ENCODE measurements at regions not wholly inside any gene's neighbourhood (a gene's known extent, or its start where the extent isn't known, plus 50 kb on each side); places are given as distances from the start of the nearest gene placed in this dataset.
"Not testable (repeated sequence)": the region's sequence is repeated elsewhere in the genome, so short reads cannot be mapped to it uniquely, and the experiment has no call there.

DNA sequence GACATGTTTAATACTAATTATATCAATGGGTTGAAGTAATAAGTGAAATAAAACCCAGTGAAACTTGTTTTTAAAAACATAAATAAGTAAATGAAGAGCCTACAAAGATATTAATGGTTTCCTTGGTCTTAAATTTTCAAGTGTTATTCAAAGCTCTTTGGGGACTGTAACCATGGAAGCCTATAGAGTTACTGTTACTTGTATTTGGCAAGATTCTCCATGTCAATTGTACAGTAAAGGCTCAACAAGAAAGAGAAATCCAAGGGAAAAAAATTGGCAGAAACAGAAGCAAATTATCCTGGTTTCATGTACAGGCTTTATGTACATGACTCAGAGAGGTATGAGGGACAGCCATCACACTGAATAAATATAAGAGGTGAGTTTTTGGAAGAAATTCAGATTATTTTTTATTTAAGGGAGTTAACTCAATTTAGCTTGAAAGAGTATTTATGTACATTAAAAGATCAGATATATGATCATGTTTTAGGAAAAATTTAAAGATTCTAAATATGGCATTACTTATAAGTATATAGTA is 151.1 kb upstream of the HMGA2 start:
- in situ Hi-C loops (cut with HindIII; ENCODE audit: low sequenced_read_pairs) = no loop called here

DNA sequence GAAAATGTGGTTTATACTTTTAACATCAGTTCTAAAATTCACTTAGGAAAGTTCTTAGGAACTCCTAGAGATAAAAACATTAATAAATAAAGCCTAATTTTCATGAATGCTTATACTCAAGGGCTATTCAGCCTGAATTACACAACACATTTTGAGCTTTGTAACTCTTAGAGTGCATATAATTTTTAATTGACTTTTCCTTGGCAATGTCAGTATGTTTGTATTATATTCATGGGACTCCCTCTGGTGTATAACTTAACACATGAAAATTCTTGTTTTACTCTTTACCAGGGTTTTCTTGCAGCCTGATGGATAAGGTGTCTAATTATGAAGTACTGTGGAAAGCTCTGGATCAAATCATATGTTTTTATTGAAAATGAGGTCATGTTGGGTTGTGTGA is 150.6 kb upstream of the HMGA2 start:
- in situ Hi-C loops (cut with HindIII; ENCODE audit: low sequenced_read_pairs) = no loop called here

DNA sequence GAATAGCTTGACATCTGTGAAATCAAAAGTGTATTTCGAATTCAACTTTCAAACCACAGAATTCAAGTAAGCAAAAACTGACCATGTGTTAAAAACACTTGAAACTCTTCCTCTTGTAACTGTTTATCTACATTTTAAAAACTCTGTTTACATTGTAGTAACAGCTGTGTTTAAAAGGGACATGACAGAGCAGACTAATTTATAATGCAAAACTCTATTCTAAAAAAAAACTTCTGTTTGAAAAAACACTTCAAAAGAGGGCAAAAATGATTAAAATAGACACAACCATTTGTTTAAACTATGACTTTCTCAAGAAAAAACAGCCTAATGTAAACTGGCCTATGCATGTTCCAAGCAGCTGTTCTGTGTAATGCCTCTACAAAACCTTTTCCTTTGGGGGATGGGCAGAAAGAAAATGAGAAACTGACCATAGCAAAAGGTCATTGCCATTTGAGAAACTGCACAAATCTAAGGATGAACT is 149.1 kb upstream of the HMGA2 start:
- in situ Hi-C loops (cut with HindIII; ENCODE audit: low sequenced_read_pairs) = no loop called here

DNA sequence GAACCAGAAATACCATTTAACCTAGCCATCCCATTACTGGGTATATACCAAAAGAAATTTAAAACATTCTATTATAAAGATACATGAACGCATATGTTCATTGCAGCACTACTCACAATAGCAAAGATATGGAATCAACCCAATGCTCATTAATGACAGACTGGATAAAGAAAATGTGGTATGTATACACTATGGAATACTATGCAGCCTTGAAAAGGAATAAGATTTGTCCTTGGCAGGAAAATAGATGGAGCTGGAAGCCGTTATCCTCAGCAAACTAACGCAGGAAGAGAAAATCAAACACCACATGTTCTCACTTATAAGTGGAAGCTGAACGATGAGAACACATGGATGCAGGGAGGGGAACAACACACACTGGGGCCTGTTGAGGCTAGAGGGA is 146.1 kb upstream of the HMGA2 start:
- in situ Hi-C loops (cut with HindIII; ENCODE audit: low sequenced_read_pairs) = not testable (repeated sequence)

DNA sequence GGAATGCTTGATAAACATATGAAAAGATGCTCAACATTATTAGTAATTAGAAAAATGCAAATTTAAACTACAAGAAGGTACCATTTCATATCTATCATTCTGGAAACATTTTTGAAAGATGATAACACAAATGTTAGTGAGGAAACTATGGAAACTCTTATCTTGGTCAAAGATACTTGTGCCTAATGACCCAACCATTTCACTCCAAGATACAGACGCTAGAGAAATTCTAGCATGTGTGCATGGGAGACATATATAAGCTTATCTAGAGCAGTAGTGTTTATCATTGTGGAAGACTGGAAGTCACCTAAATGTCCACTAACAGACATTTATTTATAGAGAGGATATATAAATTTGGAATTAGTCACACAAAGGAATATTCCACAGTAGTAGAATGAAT is 143.1 kb upstream of the HMGA2 start:
- in situ Hi-C loops (cut with HindIII; ENCODE audit: low sequenced_read_pairs) = no loop called here

DNA sequence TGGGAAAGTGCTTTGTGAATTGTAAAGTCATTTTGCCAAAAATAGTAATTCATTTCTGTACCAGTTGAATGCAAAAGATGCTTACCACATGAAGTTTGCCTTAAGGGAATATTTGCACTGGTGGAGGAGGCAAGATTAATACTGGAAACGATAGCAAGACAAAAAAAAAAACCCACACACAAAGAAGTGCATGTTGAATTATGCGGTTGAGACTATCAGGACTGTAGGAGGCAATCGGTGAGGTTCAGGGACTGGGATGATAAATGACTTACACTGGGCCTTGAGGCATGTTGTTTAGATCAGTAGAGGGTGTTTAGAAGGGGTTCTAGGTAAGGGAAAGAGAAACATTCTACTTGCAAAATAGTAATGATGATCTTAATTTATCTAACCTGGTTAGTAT is 142.2 kb upstream of the HMGA2 start:
- in situ Hi-C loops (cut with HindIII; ENCODE audit: low sequenced_read_pairs) = no loop called here

DNA sequence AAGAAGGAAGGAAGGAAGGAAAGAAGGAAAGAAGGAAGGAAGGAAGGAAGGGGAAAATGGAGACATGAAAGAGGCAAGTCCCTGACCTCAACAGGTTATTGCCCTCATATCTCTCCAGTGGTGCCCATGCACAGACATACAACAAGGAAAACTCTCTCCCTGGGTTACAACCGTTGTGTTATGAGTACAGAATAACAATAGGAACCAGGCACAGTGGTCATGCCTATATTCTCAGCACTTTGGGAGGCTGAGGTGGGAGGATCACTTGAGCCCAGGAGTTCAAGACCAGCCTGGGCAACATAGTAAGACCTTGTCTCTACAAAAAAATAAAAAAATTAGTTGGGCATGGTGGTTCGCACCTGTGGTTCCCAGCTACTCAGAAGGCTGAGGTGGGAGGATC is 139.4 kb upstream of the HMGA2 start:
- in situ Hi-C loops (cut with HindIII; ENCODE audit: low sequenced_read_pairs) = no loop called here

DNA sequence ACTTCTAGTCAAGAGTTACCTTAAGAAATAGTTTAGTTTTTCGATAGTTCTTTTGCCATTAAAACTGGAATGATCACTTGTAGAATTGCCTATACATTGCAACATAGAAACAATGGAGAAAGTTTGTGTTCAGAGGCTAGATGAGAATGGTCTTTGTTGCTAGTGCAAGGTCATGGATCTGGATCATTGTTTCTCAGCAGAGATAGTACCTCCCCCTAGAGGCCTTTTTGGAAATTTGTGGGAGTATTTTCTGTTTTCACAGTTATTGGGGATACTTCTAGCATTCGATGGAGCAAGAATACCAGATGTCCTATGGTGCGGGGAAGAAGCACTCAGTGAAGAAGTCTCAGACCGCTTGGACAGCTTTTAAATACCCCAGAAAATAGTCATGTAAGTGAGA is 138.8 kb upstream of the HMGA2 start:
- in situ Hi-C loops (cut with HindIII; ENCODE audit: low sequenced_read_pairs) = no loop called here

DNA sequence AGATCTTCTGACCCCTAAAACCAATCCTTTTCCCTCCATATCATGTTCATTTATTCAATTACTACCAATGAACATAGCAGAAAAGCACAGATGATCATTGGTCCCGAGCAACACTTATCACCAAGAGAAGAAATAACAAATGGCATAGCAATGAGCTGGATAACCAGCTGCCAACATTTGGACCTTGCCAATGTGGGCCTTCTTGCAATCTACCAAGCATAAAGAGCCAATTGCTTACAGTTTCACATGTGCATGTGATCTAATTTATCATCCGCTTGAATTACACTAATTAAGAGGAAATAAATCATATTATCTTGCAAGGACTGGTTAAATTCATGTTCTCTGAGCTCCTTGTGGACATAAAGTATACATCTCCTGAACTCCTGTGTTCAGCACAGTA is 134.8 kb upstream of the HMGA2 start:
- in situ Hi-C loops (cut with HindIII; ENCODE audit: low sequenced_read_pairs) = no loop called here

DNA sequence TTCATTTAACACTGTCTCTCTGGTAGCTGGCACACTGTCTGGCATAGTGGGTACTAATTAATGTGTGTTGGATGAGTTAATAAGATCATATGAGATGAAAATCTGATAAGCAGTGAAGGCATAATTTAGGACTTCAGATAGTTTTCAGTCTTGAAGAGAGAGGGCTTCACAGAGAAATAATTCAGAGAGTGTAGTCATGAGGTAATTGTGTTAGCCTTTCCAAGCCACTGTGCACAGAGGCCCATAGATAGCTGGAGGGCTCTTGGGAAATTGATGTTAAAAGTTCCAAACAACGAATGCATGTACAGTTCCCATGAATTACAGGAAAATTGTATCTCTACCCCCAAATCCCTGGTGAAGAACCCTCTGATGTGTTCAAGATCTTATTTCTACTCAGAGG is 133.8 kb upstream of the HMGA2 start:
- in situ Hi-C loops (cut with HindIII; ENCODE audit: low sequenced_read_pairs) = loop anchor here (5.0 kb wide), 1 partner anchor 68 kb away; no protein-coding TSS in a partner anchor

DNA sequence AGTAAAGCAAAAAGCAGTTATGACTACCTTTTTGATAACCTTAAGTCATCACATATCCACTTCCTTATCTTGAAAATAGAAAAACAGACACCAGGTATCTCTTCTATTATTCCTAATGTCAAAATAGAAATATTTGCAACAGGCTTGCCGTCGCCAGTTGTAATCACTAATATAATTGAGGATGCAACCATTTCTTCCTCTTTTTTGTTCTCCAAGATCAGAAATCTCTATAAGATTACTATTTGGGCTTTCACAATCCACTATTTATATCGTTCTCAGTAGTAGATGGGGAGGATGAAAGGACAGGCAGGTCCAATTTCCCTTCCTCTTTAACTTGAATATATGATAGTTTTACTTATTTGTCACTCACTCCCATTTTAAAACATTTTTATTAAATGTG is 130.2 kb upstream of the HMGA2 start:
- in situ Hi-C loops (cut with HindIII; ENCODE audit: low sequenced_read_pairs) = loop anchor here (5.0 kb wide), 1 partner anchor 72 kb away; no protein-coding TSS in a partner anchor

DNA sequence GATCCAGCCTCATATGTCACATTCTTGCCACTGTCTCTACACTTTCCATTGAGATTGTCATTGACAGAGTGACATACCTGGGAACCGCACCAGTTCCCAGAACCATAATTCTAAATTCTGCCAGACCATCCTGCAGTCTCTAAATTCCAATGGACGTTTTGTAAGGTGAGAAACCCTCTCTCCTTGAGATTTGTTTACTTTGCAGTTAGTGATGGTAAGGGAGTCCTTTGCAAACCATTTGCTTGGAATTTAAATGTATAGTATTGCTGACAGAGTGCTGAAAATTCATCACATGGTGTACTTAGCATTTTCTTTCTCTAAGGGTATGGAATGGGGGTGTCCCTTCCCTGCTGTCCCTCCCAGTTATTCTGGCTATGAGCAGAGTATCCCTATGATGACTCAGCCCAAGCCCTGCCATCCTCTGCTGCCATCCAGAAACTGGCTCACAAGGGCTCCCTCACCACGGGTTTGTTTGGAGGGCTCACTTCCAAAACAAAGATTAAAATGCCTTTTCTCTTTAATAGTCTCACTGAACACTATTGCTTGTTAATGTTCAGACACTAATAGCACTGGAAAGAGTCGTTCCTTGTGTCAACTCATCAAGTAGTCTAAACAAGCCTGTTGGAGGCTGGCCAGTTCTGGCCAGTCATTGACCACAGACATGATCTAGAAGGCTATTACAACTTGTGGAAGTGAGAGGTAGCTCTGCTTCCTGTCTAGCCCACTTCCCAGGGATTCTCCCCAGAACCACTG is 129.0 kb upstream of the HMGA2 start:
- in situ Hi-C loops (cut with HindIII; ENCODE audit: low sequenced_read_pairs) = no loop called here

DNA sequence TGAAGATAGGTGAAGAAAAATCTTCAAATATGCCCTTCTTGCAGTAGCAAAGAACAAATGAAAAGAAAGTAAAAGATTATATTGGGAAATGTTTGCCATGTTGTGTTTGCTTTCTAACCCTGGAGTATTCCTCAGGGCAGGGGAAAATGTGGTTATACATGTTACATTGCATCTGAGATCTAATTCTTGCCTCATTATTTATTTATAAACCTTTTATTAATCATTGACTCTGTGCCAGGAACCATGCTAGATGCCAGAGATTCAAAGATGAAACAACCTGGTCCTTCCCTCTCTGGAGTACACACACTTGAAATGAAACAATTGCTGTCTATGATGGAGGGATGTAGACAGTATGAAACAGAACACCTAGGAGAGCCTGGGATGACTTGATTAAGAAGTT is 128.1 kb upstream of the HMGA2 start:
- in situ Hi-C loops (cut with HindIII; ENCODE audit: low sequenced_read_pairs) = no loop called here

DNA sequence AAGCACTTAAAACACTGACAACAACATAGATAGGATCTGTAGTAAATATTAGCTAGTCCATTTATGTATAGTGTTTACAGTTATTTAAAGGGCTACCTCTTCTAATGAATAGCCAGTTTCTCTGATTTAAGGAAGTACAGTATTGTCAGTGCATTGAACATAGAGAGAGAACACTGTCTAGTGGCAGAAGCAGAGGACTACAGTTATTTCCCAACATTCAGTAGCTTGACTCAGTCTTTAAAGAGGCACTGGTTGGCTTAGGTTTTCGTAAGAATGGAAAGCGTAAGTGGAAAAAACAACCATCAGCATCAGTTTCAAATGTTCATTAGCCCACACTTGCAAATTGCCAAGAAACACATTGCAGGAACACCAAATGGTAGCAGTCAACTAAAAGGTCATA is 125.0 kb upstream of the HMGA2 start:
- in situ Hi-C loops (cut with HindIII; ENCODE audit: low sequenced_read_pairs) = no loop called here

DNA sequence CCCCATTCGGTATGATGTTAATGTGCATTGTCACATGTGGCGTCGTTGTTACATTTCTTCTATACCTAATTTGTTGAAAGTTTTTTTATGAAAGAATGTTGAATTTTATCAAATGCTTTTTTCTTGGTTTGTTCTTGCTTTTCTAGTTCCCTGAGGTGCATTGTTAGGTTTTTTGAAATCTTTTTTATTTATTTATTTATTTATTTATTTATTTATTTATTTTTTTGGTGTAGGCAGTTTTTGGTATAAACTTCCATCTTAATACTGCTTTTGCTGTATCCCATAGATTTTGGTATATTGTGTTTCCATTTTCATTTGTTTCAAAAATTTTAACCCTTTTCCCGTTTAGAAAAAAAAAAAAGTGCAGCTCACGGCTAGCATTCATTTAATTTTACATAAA is 121.1 kb upstream of the HMGA2 start:
- in situ Hi-C loops (cut with HindIII; ENCODE audit: low sequenced_read_pairs) = no loop called here

DNA sequence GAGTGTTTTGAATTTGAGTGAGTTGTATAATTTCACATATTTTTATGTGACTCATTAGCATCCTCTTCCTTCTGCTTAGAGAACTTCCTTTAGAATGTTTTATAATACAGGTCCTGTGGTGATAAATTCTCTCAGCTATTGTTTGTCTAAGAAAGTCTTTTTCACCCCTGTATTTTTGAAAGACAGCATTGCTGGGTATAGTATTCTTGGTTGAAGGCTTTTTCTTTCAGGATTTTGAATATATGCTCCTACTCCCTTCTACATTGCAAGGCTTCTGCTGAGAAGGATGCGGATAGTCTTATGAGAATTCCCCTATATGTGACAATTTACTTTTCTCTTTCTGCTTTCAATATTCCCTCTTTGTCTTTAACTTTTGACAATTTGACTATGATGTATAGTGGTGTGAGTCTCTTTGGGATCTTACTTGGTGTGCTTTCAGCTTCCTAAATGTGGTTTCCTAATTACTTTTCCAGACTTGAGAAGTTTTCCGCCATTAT is 118.9 kb upstream of the HMGA2 start:
- in situ Hi-C loops (cut with HindIII; ENCODE audit: low sequenced_read_pairs) = no loop called here

DNA sequence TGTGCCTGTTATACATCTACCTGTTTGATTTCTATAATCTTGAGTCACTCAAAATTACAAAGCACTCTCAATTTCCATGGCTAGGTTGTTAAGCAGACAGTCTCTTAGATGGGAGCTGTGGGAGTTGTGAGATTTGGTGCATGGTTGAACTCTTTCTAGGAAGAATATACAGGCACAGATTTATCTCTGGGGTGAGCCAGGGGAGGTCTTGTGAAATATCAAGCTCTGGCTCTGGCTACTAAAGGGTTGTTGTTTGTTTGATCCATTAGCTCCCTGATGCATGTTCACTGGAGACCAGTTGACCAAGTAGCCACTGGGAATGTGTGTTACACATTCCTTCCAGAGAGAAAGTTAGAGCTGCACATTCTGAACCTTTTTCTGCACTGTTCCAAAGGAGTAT is 117.2 kb upstream of the HMGA2 start:
- in situ Hi-C loops (cut with HindIII; ENCODE audit: low sequenced_read_pairs) = no loop called here

DNA sequence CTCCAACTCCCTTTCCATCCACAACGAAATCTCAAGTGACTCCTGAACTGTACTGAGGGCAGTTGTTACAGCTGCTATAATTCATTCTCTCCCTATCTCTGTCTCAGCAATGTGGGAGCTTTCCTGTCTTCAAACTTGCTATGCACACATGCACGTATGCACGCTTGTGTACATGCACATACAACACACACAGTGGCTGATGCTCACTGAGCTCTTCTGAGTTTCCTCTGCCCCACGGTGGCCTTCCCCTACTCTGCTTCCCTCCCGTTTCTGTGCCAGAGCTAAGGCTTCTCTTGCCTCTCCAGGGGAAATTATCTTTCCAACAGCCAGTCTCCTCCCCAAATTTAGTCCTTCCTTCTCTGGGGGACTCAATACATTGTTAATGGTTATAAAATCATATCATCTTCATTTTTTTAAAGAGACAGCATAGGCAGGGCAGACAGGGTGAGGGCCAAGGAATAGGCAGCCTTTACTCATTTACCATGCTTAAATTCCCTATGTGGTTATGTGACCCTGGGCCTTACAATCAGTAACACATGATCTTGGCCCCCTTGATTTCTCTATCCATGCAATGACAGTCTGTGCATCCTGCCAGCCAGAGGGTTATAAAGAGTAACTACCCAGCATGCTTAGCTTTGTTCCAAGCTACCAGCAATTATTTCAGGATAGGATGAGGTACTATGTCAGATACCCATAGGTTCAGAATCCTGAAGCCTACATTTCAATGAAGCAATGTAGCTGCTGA is 111.9 kb upstream of the HMGA2 start:
- in situ Hi-C loops (cut with HindIII; ENCODE audit: low sequenced_read_pairs) = no loop called here

DNA sequence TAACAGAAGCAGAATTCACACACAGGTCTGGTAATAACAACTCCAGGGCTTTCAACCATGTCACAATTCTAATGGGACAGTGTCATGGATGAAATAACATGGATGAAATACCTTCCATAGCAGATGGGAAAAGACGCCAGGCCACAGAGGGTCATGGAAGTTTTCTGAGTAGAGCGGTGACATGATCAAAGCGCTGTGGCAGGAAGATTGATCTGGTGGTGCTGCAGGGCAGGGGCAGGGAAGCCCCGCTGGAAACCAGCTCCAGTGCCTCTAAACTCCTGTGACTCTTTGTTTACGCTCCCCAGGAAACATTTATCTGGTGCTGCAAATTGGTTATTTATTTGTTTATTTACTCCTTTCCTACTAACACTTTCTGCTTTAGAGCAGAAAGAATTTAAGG is 108.3 kb upstream of the HMGA2 start:
- in situ Hi-C loops (cut with HindIII; ENCODE audit: low sequenced_read_pairs) = no loop called here

DNA sequence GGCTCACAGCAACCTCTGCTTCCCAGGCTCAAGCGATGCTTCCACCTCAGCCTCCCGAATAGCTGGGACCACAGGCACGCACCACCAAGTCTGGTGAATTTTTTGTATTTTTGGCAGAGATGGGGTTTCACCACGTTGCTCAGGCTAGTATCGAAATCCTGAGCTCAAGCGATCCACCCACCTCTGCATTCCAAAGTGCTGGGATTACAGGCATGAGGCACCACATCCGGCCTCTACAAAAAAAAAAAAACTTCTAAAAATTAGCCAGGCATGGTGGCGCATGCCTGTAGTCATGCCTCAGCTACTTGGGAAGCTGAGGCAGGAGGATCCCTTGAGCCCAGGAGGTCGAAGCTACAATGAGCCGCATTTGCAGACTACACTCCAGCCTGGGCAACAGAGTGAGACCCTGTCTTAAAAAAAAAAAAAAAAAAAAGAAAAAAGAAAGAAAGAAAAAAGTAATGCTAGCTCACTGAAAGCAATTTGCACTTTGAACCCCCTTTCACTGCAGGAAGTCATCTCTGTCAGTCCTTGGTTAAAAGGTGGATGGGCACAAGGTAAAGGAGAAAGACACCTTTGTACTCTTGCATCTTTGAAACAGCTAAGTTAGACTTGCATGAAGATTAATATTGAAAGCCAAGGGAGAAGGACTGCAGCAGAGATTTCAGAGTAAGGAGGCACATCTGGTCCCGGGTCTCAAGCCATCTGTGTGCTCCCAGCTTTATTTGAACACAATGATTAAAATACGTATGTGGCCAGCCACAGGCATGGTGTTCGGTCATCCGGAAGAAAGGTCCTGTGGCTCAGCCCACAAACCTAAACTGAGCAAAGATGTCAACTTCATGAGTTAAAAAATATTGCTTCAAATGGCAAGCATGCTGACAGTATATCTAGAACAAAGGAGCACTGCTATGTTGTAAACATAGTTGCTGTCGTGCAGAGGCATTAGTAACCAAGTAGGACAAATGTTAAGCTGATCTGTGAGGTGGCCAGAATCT is 103.8 kb upstream of the HMGA2 start:
- in situ Hi-C loops (cut with HindIII; ENCODE audit: low sequenced_read_pairs) = loop anchor here (5.0 kb wide), 1 partner anchor 87 kb away; no protein-coding TSS in a partner anchor

Measured in endothelial cell of hepatic sinusoid (primary cell).